ENCODE measurements at regions not wholly inside any gene's neighbourhood (a gene's known extent, or its start where the extent isn't known, plus 50 kb on each side); places are given as distances from the start of the nearest gene placed in this dataset.

GRCh38 chr5:104295991-104296390, 733.4 kb upstream of the NUDT12 start:
- H3K27ac ChIP-seq (ENCODE audit: low read depth, low read length), result no peak overlapping the region

GRCh38 chr5:104283136-104283535, 720.5 kb upstream of the NUDT12 start:
- Histone ChIP-seq H3K27me3 (ENCODE audit: insufficient read depth, low read length) (no peaks in the 10 kb centered on the region), H3K36me3 (ENCODE audit: insufficient read depth, low read length) (no peaks in the 10 kb centered on the region), H3K4me3 (ENCODE audit: low read length in 2 of 2) (no peak overlapping the region), H3K27ac (ENCODE audit: low read depth, low read length) (no peak overlapping the region), H3K4me1 (ENCODE audit: insufficient read depth, low read length) (no peaks in the 10 kb centered on the region), H3K9me3 (ENCODE audit: control insufficient read depth in 1 of 2, low read length in 2 of 2) (no peaks in the 10 kb centered on the region)
- CTCF ChIA-PET (ENCODE audit: partially characterized antibody), result no interaction called here
- no peaks in the 10 kb centered on the region for H3K4me1 Mint-ChIP-seq
- peaks cover 0 to 8% (median 5%) of the 10 kb centered on the region in 8 donors for H3K9me3 Mint-ChIP-seq
- POLR2A ChIA-PET (ENCODE audit: partially characterized antibody), result no interaction called here
- intact Hi-C loops (cut with micrococcal nuclease), result no loop called here
- no peak overlapping the region for H3K4me3 Mint-ChIP-seq
- DNase-seq, result no peak
- no peaks in the 10 kb centered on the region for H3K27me3 Mint-ChIP-seq
- no peaks in the 10 kb centered on the region for H3K36me3 Mint-ChIP-seq
- no peak overlapping the region for H3K27ac Mint-ChIP-seq

More at GRCh38 chr5:104295991-104296390, 733.4 kb upstream of the NUDT12 start:
- H3K36me3 ChIP-seq (ENCODE audit: insufficient read depth, low read length), result no peaks in the 10 kb centered on the region
- H3K36me3 Mint-ChIP-seq, result no peaks in the 10 kb centered on the region
- no peaks in the 10 kb centered on the region for H3K27me3 Mint-ChIP-seq
- no peak overlapping the region for H3K27ac Mint-ChIP-seq
- no peak overlapping the region for H3K4me3 ChIP-seq (ENCODE audit: low read length in 2 of 2)
- H3K27me3 ChIP-seq (ENCODE audit: insufficient read depth, low read length), result no peaks in the 10 kb centered on the region
- no peaks in the 10 kb centered on the region for H3K4me1 Mint-ChIP-seq
- intact Hi-C loops (cut with micrococcal nuclease), result loop anchor here (5.0 kb wide), 1 partner anchor 1556 kb away; no protein-coding TSS in a partner anchor
- H3K9me3 ChIP-seq (ENCODE audit: control insufficient read depth in 1 of 2, low read length in 2 of 2), result no peaks in the 10 kb centered on the region
- CTCF ChIA-PET (ENCODE audit: partially characterized antibody), result no interaction called here
- no peak for DNase-seq
- POLR2A ChIA-PET (ENCODE audit: partially characterized antibody), result no interaction called here
- peaks cover 4 to 22% (median 12%) of the 10 kb centered on the region in 8 donors for H3K9me3 Mint-ChIP-seq
- no peaks in the 10 kb centered on the region for H3K4me1 ChIP-seq (ENCODE audit: insufficient read depth, low read length)
- no peak overlapping the region for H3K4me3 Mint-ChIP-seq

GRCh38 chr5:104273725-104274124, 711.1 kb upstream of the NUDT12 start:
- intact Hi-C loops (cut with micrococcal nuclease), result no loop called here
- no peaks in the 10 kb centered on the region for H3K36me3 Mint-ChIP-seq

GRCh38 chr5:104267320-104268015, 704.9 kb upstream of the NUDT12 start:
- H3K27me3 Mint-ChIP-seq, result no peaks in the 10 kb centered on the region
- H3K27ac Mint-ChIP-seq, result no peak overlapping the region
- Histone ChIP-seq H3K36me3 (ENCODE audit: insufficient read depth, low read length) (no peaks in the 10 kb centered on the region), H3K4me3 (ENCODE audit: low read length in 2 of 2) (no peak overlapping the region), H3K9me3 (ENCODE audit: control insufficient read depth in 1 of 2, low read length in 2 of 2) (peaks cover 0 to 5% of the 10 kb centered on the region in 2 donors), H3K4me1 (ENCODE audit: insufficient read depth, low read length) (no peaks in the 10 kb centered on the region), H3K27ac (ENCODE audit: low read depth, low read length) (no peak overlapping the region), H3K27me3 (ENCODE audit: insufficient read depth, low read length) (no peaks in the 10 kb centered on the region)
- H3K4me3 Mint-ChIP-seq, result no peak overlapping the region
- intact Hi-C loops (cut with micrococcal nuclease), result no loop called here
- H3K4me1 Mint-ChIP-seq, result no peaks in the 10 kb centered on the region
- no peaks in the 10 kb centered on the region for H3K36me3 Mint-ChIP-seq
- CTCF ChIA-PET (ENCODE audit: partially characterized antibody), result no interaction called here
- H3K9me3 Mint-ChIP-seq, result peaks cover 0 to 13% (median 5%) of the 10 kb centered on the region in 8 donors
- no peak for DNase-seq
- POLR2A ChIA-PET (ENCODE audit: partially characterized antibody), result no interaction called here

More at GRCh38 chr5:104273725-104274124, 711.1 kb upstream of the NUDT12 start:
- H3K27me3 ChIP-seq (ENCODE audit: insufficient read depth, low read length), result no peaks in the 10 kb centered on the region
- Mint-ChIP-seq H3K27me3 (no peaks in the 10 kb centered on the region), H3K9me3 (peaks cover 0 to 9% (median 7%) of the 10 kb centered on the region in 8 donors), H3K27ac (no peak overlapping the region), H3K4me3 (no peak overlapping the region), H3K4me1 (no peaks in the 10 kb centered on the region)
- ChIA-PET CTCF (ENCODE audit: partially characterized antibody) (no interaction called here), POLR2A (ENCODE audit: partially characterized antibody) (no interaction called here)
- no peak for DNase-seq
- no peaks in the 10 kb centered on the region for H3K9me3 ChIP-seq (ENCODE audit: control insufficient read depth in 1 of 2, low read length in 2 of 2)
- H3K4me3 ChIP-seq (ENCODE audit: low read length in 2 of 2), result no peak overlapping the region
- no peak overlapping the region for H3K27ac ChIP-seq (ENCODE audit: low read depth, low read length)
- no peaks in the 10 kb centered on the region for H3K36me3 ChIP-seq (ENCODE audit: insufficient read depth, low read length)
- H3K4me1 ChIP-seq (ENCODE audit: insufficient read depth, low read length), result no peaks in the 10 kb centered on the region

GRCh38 chr5:104266161-104266560, 703.6 kb upstream of the NUDT12 start:
- Mint-ChIP-seq H3K27me3 (no peaks in the 10 kb centered on the region), H3K4me1 (no peaks in the 10 kb centered on the region), H3K36me3 (no peaks in the 10 kb centered on the region), H3K27ac (no peak overlapping the region), H3K4me3 (no peak overlapping the region), H3K9me3 (peaks cover 0 to 16% (median 5%) of the 10 kb centered on the region in 8 donors)
- H3K9me3 ChIP-seq (ENCODE audit: control insufficient read depth in 1 of 2, low read length in 2 of 2), result peaks cover 0 to 5% of the 10 kb centered on the region in 2 donors
- ChIA-PET CTCF (ENCODE audit: partially characterized antibody) (no interaction called here), POLR2A (ENCODE audit: partially characterized antibody) (no interaction called here)
- DNase-seq, result no peak
- H3K27me3 ChIP-seq (ENCODE audit: insufficient read depth, low read length), result no peaks in the 10 kb centered on the region
- H3K4me1 ChIP-seq (ENCODE audit: insufficient read depth, low read length), result no peaks in the 10 kb centered on the region
- H3K27ac ChIP-seq (ENCODE audit: low read depth, low read length), result no peak overlapping the region
- H3K36me3 ChIP-seq (ENCODE audit: insufficient read depth, low read length), result no peaks in the 10 kb centered on the region
- H3K4me3 ChIP-seq (ENCODE audit: low read length in 2 of 2), result no peak overlapping the region
- intact Hi-C loops (cut with micrococcal nuclease), result no loop called here

- no peaks in the 10 kb centered on the region for H3K36me3 Mint-ChIP-seq
- CTCF ChIA-PET (ENCODE audit: partially characterized antibody), result no interaction called here
Observed at GRCh38 chr5:104265531-104266140, 703.0 kb upstream of the NUDT12 start.

GRCh38 chr5:104247260-104247659, 684.7 kb upstream of the NUDT12 start:
- H3K9me3 ChIP-seq (ENCODE audit: control insufficient read depth in 1 of 2, low read length in 2 of 2), result no peaks in the 10 kb centered on the region
- Mint-ChIP-seq H3K27me3 (no peaks in the 10 kb centered on the region), H3K4me3 (no peak overlapping the region), H3K36me3 (no peaks in the 10 kb centered on the region), H3K4me1 (no peaks in the 10 kb centered on the region), H3K27ac (no peak overlapping the region), H3K9me3 (peaks cover 0 to 7% (median 2%) of the 10 kb centered on the region in 8 donors)
- no peak overlapping the region for H3K4me3 ChIP-seq (ENCODE audit: low read length in 2 of 2)
- DNase-seq, result no peak
- intact Hi-C loops (cut with micrococcal nuclease), result no loop called here
- no peaks in the 10 kb centered on the region for H3K27me3 ChIP-seq (ENCODE audit: insufficient read depth, low read length)
- ChIA-PET POLR2A (ENCODE audit: partially characterized antibody) (no interaction called here), CTCF (ENCODE audit: partially characterized antibody) (no interaction called here)
- no peak overlapping the region for H3K27ac ChIP-seq (ENCODE audit: low read depth, low read length)
- H3K4me1 ChIP-seq (ENCODE audit: insufficient read depth, low read length), result no peaks in the 10 kb centered on the region
- no peaks in the 10 kb centered on the region for H3K36me3 ChIP-seq (ENCODE audit: insufficient read depth, low read length)

More at GRCh38 chr5:104265531-104266140, 703.0 kb upstream of the NUDT12 start:
- POLR2A ChIA-PET (ENCODE audit: partially characterized antibody), result no interaction called here
- no peaks in the 10 kb centered on the region for H3K4me1 Mint-ChIP-seq
- DNase-seq, result no peak
- Histone ChIP-seq H3K27ac (ENCODE audit: low read depth, low read length) (no peak overlapping the region), H3K4me3 (ENCODE audit: low read length in 2 of 2) (no peak overlapping the region), H3K9me3 (ENCODE audit: control insufficient read depth in 1 of 2, low read length in 2 of 2) (peaks cover 0 to 5% of the 10 kb centered on the region in 2 donors), H3K27me3 (ENCODE audit: insufficient read depth, low read length) (no peaks in the 10 kb centered on the region), H3K36me3 (ENCODE audit: insufficient read depth, low read length) (no peaks in the 10 kb centered on the region), H3K4me1 (ENCODE audit: insufficient read depth, low read length) (no peaks in the 10 kb centered on the region)
- H3K27me3 Mint-ChIP-seq, result no peaks in the 10 kb centered on the region
- H3K27ac Mint-ChIP-seq, result no peak overlapping the region
- H3K9me3 Mint-ChIP-seq, result peaks cover 0 to 19% (median 6%) of the 10 kb centered on the region in 8 donors
- intact Hi-C loops (cut with micrococcal nuclease), result no loop called here
- no peak overlapping the region for H3K4me3 Mint-ChIP-seq
